HepG2 (cell line): ENCODE measurements at regions not wholly inside any gene's neighbourhood (a gene's known extent, or its start where the extent isn't known, plus 50 kb on each side); places are given as distances from the start of the nearest gene placed in this dataset.

ENCODE experiments used
- ATAC-seq: fragments of 200-7000 bp; cut with Tn5 transposase; 3 replicates; pipeline ENCODE4 v1.9.1; 2020; ENCODE audit warnings: mild to moderate bottlenecking, moderate library complexity
- BruUV-seq: library from RNA; stranded (reverse); fragments of 400-500 nt; replicated peaks from 2 replicates; lab custom pipeline; 2021; lab: Mats Ljungman, UMichigan
- CTCF ChIA-PET: fragments of 300-600 bp; formaldehyde crosslinking; extraction: SDS; loops from one replicate; lab custom pipeline; 2021; ENCODE audit warnings: low total read pairs, inconsistent platforms, low intra/inter-chr PET ratio; lab: Yijun Ruan, JAX
- POLR2A ChIA-PET: fragments of 350-600 bp; sonication (Branson Sonifier 250); formaldehyde crosslinking; loops from one replicate; lab custom pipeline; 2020; ENCODE audit warnings: antibody characterized with exemption, inconsistent platforms; lab: Yijun Ruan, JAX
- DNase-seq: peaks from one replicate; pipeline ENCODE4 v3.0.0-alpha.2; 2015; ENCODE audit warnings: low spot score
- FAIRE-seq: peaks from 3 replicates; lab custom pipeline; 2011; peaks lifted over from hg19 to GRCh38; lab: Jason Lieb, UNC
- H2AFZ ChIP-seq: one replicate; pipeline ENCODE4 v1.6.1; 2011; ENCODE audit warnings: low read length, inconsistent platforms
- H3K27ac ChIP-seq: fragments of 300-600 bp; 3 replicates; pipeline ENCODE4 v1.8.0; 2011; ENCODE audit warnings: mixed run types, mild to moderate bottlenecking, mixed read lengths, low read length, inconsistent platforms; ENCODE audit not compliant: insufficient read depth; ENCODE audit errors: extremely low read length
- H3K27me3 ChIP-seq, 2 experiments: fragments of 200-600 bp in 1 of 2; 2 replicates in 1 of 2; 3 replicates in 1 of 2; pipeline versions ENCODE4 v1.6.0 to v1.8.0; 2011; ENCODE audit warnings: low read length in 2 of 2, mild to moderate bottlenecking in 2 of 2, moderate library complexity in 2 of 2, inconsistent platforms in 1 of 2; ENCODE audit not compliant: insufficient read depth in 2 of 2, control insufficient read depth in 1 of 2
- H3K36me3 ChIP-seq, 2 experiments: fragments of 200-600 bp in 1 of 2; replicated peaks in 1 of 2; 2 replicates in 1 of 2; 3 replicates in 1 of 2; pipeline versions ENCODE4 v1.5.1 to v1.8.0; 2011; ENCODE audit warnings: low read length in 2 of 2, inconsistent platforms in 1 of 2; ENCODE audit not compliant: insufficient read depth in 2 of 2, control insufficient read depth in 1 of 2
- H3K4me1 ChIP-seq: 2 replicates; pipeline ENCODE4 v1.5.1; 2012; ENCODE audit warnings: low read length, inconsistent platforms; ENCODE audit not compliant: insufficient read depth
- H3K4me2 ChIP-seq: 2 replicates; pipeline ENCODE4 v1.6.0; 2011; ENCODE audit warnings: low read depth, low read length, inconsistent platforms
- H3K4me3 ChIP-seq, 3 experiments: fragments of 200-600 bp in 1 of 3; sonication (generic), shearing (Covaris generic) in 1 of 3; replicated peaks in 1 of 3; 2 replicates each; pipeline ENCODE4 v1.5.1; 2011 to 2016; ENCODE audit warnings: low read length in 3 of 3, inconsistent platforms in 2 of 3, low read depth in 2 of 3, mild to moderate bottlenecking in 2 of 3, control low read depth in 1 of 3, mixed read lengths in 1 of 3; ENCODE audit not compliant: insufficient read depth in 1 of 3
- H3K79me2 ChIP-seq: one replicate; pipeline ENCODE4 v1.6.1; 2011; ENCODE audit warnings: low read length, inconsistent platforms; ENCODE audit not compliant: insufficient read depth
- H3K9ac ChIP-seq: 2 replicates; pipeline ENCODE4 v1.6.0; 2011; ENCODE audit warnings: mild to moderate bottlenecking, low read depth, low read length, inconsistent platforms; ENCODE audit not compliant: insufficient read depth
- H3K9me3 ChIP-seq: 2 replicates; pipeline ENCODE4 v1.5.1; 2012; ENCODE audit warnings: mild to moderate bottlenecking, low read length
- H4K20me1 ChIP-seq: 2 replicates; pipeline ENCODE4 v1.6.0; 2011; ENCODE audit warnings: inconsistent platforms, mild to moderate bottlenecking, low read length, moderate library complexity; ENCODE audit not compliant: insufficient read depth
- DNMT1 ChIP-seq: sonication (generic); formaldehyde crosslinking; IDR thresholded peaks from 2 replicates; pipeline ENCODE4 v1.5.1; 2020; ENCODE audit warnings: mild to moderate bottlenecking, missing genetic modification reagents
- KMT2B ChIP-seq: IDR thresholded peaks from 2 replicates; pipeline ENCODE4 v1.6.1; 2016; ENCODE audit warnings: missing genetic modification reagents, missing compliant biosample characterization
- NFAT5 ChIP-seq: sonication (generic); formaldehyde crosslinking; IDR thresholded peaks from 2 replicates; pipeline ENCODE4 v1.4.0; 2020; ENCODE audit warnings: missing genetic modification reagents
- POLR2AphosphoS5 ChIP-seq: IDR thresholded peaks from 2 replicates; pipeline ENCODE4 v1.6.1; 2012; ENCODE audit warnings: low read depth, low read length
- TSC22D2 ChIP-seq: sonication (generic); formaldehyde crosslinking; IDR thresholded peaks from 2 replicates; pipeline ENCODE4 v1.5.1; 2020; ENCODE audit warnings: missing genetic modification reagents, mild to moderate bottlenecking, borderline replicate concordance
- U2AF1 ChIP-seq: fragments of 200-400 bp; formaldehyde crosslinking; optimal IDR thresholded peaks from 2 replicates; pipeline ENCODE3; 2017; ENCODE audit warnings: mild to moderate bottlenecking, low read depth, low read length
- ZBTB37 ChIP-seq: sonication (generic); formaldehyde crosslinking; IDR thresholded peaks from 2 replicates; pipeline ENCODE4 v1.4.0; 2020; ENCODE audit warnings: mild to moderate bottlenecking, missing genetic modification reagents
- ZMYM3 ChIP-seq: sonication (generic); formaldehyde crosslinking; IDR thresholded peaks from 2 replicates; pipeline ENCODE4 v1.5.1; 2020; ENCODE audit warnings: mild to moderate bottlenecking, missing genetic modification reagents
- ZNF446 ChIP-seq: sonication (generic); formaldehyde crosslinking; IDR thresholded peaks from 2 replicates; pipeline ENCODE4 v1.5.0; 2020; ENCODE audit warnings: mild to moderate bottlenecking, missing genetic modification reagents
- ZNF652 ChIP-seq: IDR thresholded peaks from 2 replicates; pipeline ENCODE4 v1.6.1; 2016; ENCODE audit warnings: low read depth, borderline replicate concordance
- ZNF7 ChIP-seq: IDR thresholded peaks from 2 replicates; pipeline ENCODE4 v1.6.1; 2016; ENCODE audit warnings: missing biosample characterization, missing genetic modification reagents
- WGBS: methylation state at CpG from one replicate; pipeline ENCODE4 v1.1.6; 2017; ENCODE audit warnings: low lambda C conversion rate; 5-methylcytosine and 5-hydroxymethylcytosine counted together
- in situ Hi-C: cut with HindIII; loops from 2 replicates; pipeline ENCODE4 v1.10.0; 2017; ENCODE audit warnings: low pct_unique_long_range_greater_than_20kb; ENCODE audit not compliant: extremely low pct_ligation_motif_present
- intact Hi-C: fragments of 100-400 bp; cut with micrococcal nuclease; formaldehyde crosslinking; loops from one replicate; pipeline ENCODE4 v1.10.0; 2022; ENCODE audit not compliant: unreplicated experiment
- TF ChIP-seq, protein P1 (sequence below): sonication (generic); formaldehyde crosslinking; IDR thresholded peaks from 2 replicates; pipeline ENCODE4 v1.9.0; 2022; ENCODE audit warnings: missing genetic modification reagents, mild to moderate bottlenecking, borderline replicate concordance

- H3K9ac ChIP-seq: no peak overlapping the region
- FAIRE-seq: no peak
- ATAC-seq: no peak
- CTCF ChIA-PET: no interaction called here
- H3K27ac ChIP-seq: no peak overlapping the region
- H2AFZ ChIP-seq: no peak overlapping the region
- no peaks in the 10 kb centered on the region for H3K9me3 ChIP-seq
- BruUV-seq: no TSS peak
- H3K36me3 ChIP-seq: no peaks in the 10 kb centered on the region
- no peak overlapping the region for H3K4me2 ChIP-seq
- no peak overlapping the region for H3K4me3 ChIP-seq
- no peaks in the 10 kb centered on the region for H3K79me2 ChIP-seq
- no peaks in the 10 kb centered on the region for H4K20me1 ChIP-seq
- intact Hi-C loops (no loop called here), in situ Hi-C loops (no loop called here)
- H3K27me3 ChIP-seq: no peaks in the 10 kb centered on the region; a peak in 1 of 5 replicates
- WGBS: 39% methylated on average over 7 of the region's 10 CpGs
- DNase-seq: no peak
- POLR2A ChIA-PET: no interaction called here
- TF ChIP-seq, protein P1, sequence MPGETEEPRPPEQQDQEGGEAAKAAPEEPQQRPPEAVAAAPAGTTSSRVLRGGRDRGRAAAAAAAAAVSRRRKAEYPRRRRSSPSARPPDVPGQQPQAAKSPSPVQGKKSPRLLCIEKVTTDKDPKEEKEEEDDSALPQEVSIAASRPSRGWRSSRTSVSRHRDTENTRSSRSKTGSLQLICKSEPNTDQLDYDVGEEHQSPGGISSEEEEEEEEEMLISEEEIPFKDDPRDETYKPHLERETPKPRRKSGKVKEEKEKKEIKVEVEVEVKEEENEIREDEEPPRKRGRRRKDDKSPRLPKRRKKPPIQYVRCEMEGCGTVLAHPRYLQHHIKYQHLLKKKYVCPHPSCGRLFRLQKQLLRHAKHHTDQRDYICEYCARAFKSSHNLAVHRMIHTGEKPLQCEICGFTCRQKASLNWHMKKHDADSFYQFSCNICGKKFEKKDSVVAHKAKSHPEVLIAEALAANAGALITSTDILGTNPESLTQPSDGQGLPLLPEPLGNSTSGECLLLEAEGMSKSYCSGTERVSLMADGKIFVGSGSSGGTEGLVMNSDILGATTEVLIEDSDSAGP (CRISPR knock-in tag): no peak
- no peak for TF ChIP-seq NFAT5
- TF ChIP-seq ZNF7 (CRISPR knock-in tag): no peak
- TF ChIP-seq U2AF1: no peak
- no peak for TF ChIP-seq ZBTB37 (CRISPR knock-in tag)
- TF ChIP-seq ZMYM3 (CRISPR knock-in tag): no peak
- no peak for TF ChIP-seq KMT2B (CRISPR knock-in tag)
- no peak for TF ChIP-seq ZNF446 (CRISPR knock-in tag)
- TF ChIP-seq TSC22D2: no peak
- no peak for TF ChIP-seq ZNF652
- TF ChIP-seq DNMT1 (CRISPR knock-in tag): no peak
- no peak for TF ChIP-seq POLR2AphosphoS5
- H3K4me1 ChIP-seq: no peaks in the 10 kb centered on the region
Observed at GRCh38 chr19:29022165-29022564, 190.8 kb downstream of the UQCRFS1 start.
